ENCODE measurements at regions not wholly inside any gene's neighbourhood (a gene's known extent, or its start where the extent isn't known, plus 50 kb on each side); places are given as distances from the start of the nearest gene placed in this dataset.

GRCh38 chr10:78963074-78964034 lies 105.4 kb upstream of the ZMIZ1 start:
- intact Hi-C loops (cut with micrococcal nuclease) = no loop called here
- no peak for DNase-seq (ENCODE audit: low spot score)
- Mint-ChIP-seq H3K4me3 (no peak overlapping the region), H3K27me3 (ENCODE audit: insufficient read depth) (peaks cover 5% of the 10 kb centered on the region), H3K9me3 (no peaks in the 10 kb centered on the region), H3K4me1 (ENCODE audit: low read depth) (no peaks in the 10 kb centered on the region), H3K36me3 (ENCODE audit: low read depth) (no peaks in the 10 kb centered on the region), H3K27ac (no peak overlapping the region)

GRCh38 chr10:78964274-78964951 lies 104.4 kb upstream of the ZMIZ1 start:
- no peak for DNase-seq (ENCODE audit: low spot score)
- no peaks in the 10 kb centered on the region for H3K9me3 Mint-ChIP-seq
- intact Hi-C loops (cut with micrococcal nuclease) = no loop called here

GRCh38 chr10:78964952-78965633 lies 103.7 kb upstream of the ZMIZ1 start:
- no peak overlapping the region for H3K4me3 Mint-ChIP-seq
- H3K27me3 Mint-ChIP-seq (ENCODE audit: insufficient read depth) = peaks cover 6% of the 10 kb centered on the region
- no peaks in the 10 kb centered on the region for H3K9me3 Mint-ChIP-seq
- no peaks in the 10 kb centered on the region for H3K4me1 Mint-ChIP-seq (ENCODE audit: low read depth)
- no peak for DNase-seq (ENCODE audit: low spot score)
- intact Hi-C loops (cut with micrococcal nuclease) = no loop called here
- H3K36me3 Mint-ChIP-seq (ENCODE audit: low read depth) = no peaks in the 10 kb centered on the region
- no peak overlapping the region for H3K27ac Mint-ChIP-seq

More at GRCh38 chr10:78964274-78964951, 104.4 kb upstream of the ZMIZ1 start:
- H3K27me3 Mint-ChIP-seq (ENCODE audit: insufficient read depth) = peaks cover 5% of the 10 kb centered on the region
- H3K4me3 Mint-ChIP-seq = no peak overlapping the region
- H3K27ac Mint-ChIP-seq = no peak overlapping the region
- H3K36me3 Mint-ChIP-seq (ENCODE audit: low read depth) = no peaks in the 10 kb centered on the region
- H3K4me1 Mint-ChIP-seq (ENCODE audit: low read depth) = no peaks in the 10 kb centered on the region

- intact Hi-C loops (cut with micrococcal nuclease) = no loop called here
- no peak overlapping the region for H3K4me3 Mint-ChIP-seq
- no peaks in the 10 kb centered on the region for H3K9me3 Mint-ChIP-seq
- no peaks in the 10 kb centered on the region for H3K36me3 Mint-ChIP-seq (ENCODE audit: low read depth)
- peaks cover 11% of the 10 kb centered on the region for H3K27me3 Mint-ChIP-seq (ENCODE audit: insufficient read depth)
- no peaks in the 10 kb centered on the region for H3K4me1 Mint-ChIP-seq (ENCODE audit: low read depth)
- H3K27ac Mint-ChIP-seq = no peak overlapping the region
- DNase-seq (ENCODE audit: low spot score) = no peak
Measured at GRCh38 chr10:78966182-78966787, 102.5 kb upstream of the ZMIZ1 start.

- peaks cover 11% of the 10 kb centered on the region for H3K27me3 Mint-ChIP-seq (ENCODE audit: insufficient read depth)
- intact Hi-C loops (cut with micrococcal nuclease) = no loop called here
- H3K4me3 Mint-ChIP-seq = no peak overlapping the region
- DNase-seq (ENCODE audit: low spot score) = no peak
- H3K4me1 Mint-ChIP-seq (ENCODE audit: low read depth) = no peaks in the 10 kb centered on the region
- H3K36me3 Mint-ChIP-seq (ENCODE audit: low read depth) = no peaks in the 10 kb centered on the region
- H3K27ac Mint-ChIP-seq = no peak overlapping the region
- H3K9me3 Mint-ChIP-seq = no peaks in the 10 kb centered on the region
Measured at GRCh38 chr10:78966844-78967488, 101.8 kb upstream of the ZMIZ1 start.

GRCh38 chr10:78968300-78968942 lies 100.3 kb upstream of the ZMIZ1 start:
- no peak for DNase-seq (ENCODE audit: low spot score)
- H3K27me3 Mint-ChIP-seq (ENCODE audit: insufficient read depth) = peaks cover 11% of the 10 kb centered on the region
- H3K4me3 Mint-ChIP-seq = no peak overlapping the region
- H3K36me3 Mint-ChIP-seq (ENCODE audit: low read depth) = no peaks in the 10 kb centered on the region
- peaks cover 6% of the 10 kb centered on the region for H3K4me1 Mint-ChIP-seq (ENCODE audit: low read depth)
- intact Hi-C loops (cut with micrococcal nuclease) = no loop called here
- no peak overlapping the region for H3K27ac Mint-ChIP-seq
- no peaks in the 10 kb centered on the region for H3K9me3 Mint-ChIP-seq

GRCh38 chr10:78968943-78969342 lies 99.8 kb upstream of the ZMIZ1 start:
- H3K27me3 Mint-ChIP-seq (ENCODE audit: insufficient read depth) = peaks cover 11% of the 10 kb centered on the region

GRCh38 chr10:78969719-78970118 lies 99.0 kb upstream of the ZMIZ1 start:
- Mint-ChIP-seq H3K4me3 (no peak overlapping the region), H3K27me3 (ENCODE audit: insufficient read depth) (peaks cover 11% of the 10 kb centered on the region), H3K9me3 (no peaks in the 10 kb centered on the region), H3K27ac (no peak overlapping the region), H3K4me1 (ENCODE audit: low read depth) (peaks cover 13% of the 10 kb centered on the region), H3K36me3 (ENCODE audit: low read depth) (no peaks in the 10 kb centered on the region)
- intact Hi-C loops (cut with micrococcal nuclease) = loop anchor here (5.0 kb wide), 4 partner anchors 58 to 937 kb away; partner anchors contain the start of genes RPS24 and ZCCHC24
- no peak for DNase-seq (ENCODE audit: low spot score)

More at GRCh38 chr10:78968943-78969342, 99.8 kb upstream of the ZMIZ1 start:
- no peaks in the 10 kb centered on the region for H3K36me3 Mint-ChIP-seq (ENCODE audit: low read depth)
- no peak overlapping the region for H3K4me3 Mint-ChIP-seq
- H3K27ac Mint-ChIP-seq = no peak overlapping the region
- no peak for DNase-seq (ENCODE audit: low spot score)
- intact Hi-C loops (cut with micrococcal nuclease) = no loop called here
- H3K9me3 Mint-ChIP-seq = no peaks in the 10 kb centered on the region
- peaks cover 6% of the 10 kb centered on the region for H3K4me1 Mint-ChIP-seq (ENCODE audit: low read depth)

- Mint-ChIP-seq H3K4me3 (no peak overlapping the region), H3K27ac (no peak overlapping the region), H3K4me1 (ENCODE audit: low read depth) (peaks cover 17% of the 10 kb centered on the region), H3K36me3 (ENCODE audit: low read depth) (no peaks in the 10 kb centered on the region), H3K9me3 (no peaks in the 10 kb centered on the region), H3K27me3 (ENCODE audit: insufficient read depth) (peaks cover 11% of the 10 kb centered on the region)
- intact Hi-C loops (cut with micrococcal nuclease) = loop anchor here (5.0 kb wide), 4 partner anchors 57 to 938 kb away; partner anchors contain the start of genes RPS24 and ZCCHC24
- no peak for DNase-seq (ENCODE audit: low spot score)
Measured at GRCh38 chr10:78970261-78970660, 98.5 kb upstream of the ZMIZ1 start.

GRCh38 chr10:78971094-78971682 lies 97.6 kb upstream of the ZMIZ1 start:
- intact Hi-C loops (cut with micrococcal nuclease) = loop anchor here (5.0 kb wide), 4 partner anchors 56 to 939 kb away; partner anchors contain the start of genes RPS24 and ZCCHC24
- DNase-seq (ENCODE audit: low spot score) = no peak
- Mint-ChIP-seq H3K36me3 (ENCODE audit: low read depth) (no peaks in the 10 kb centered on the region), H3K27me3 (ENCODE audit: insufficient read depth) (peaks cover 13% of the 10 kb centered on the region), H3K4me1 (ENCODE audit: low read depth) (peaks cover 26% of the 10 kb centered on the region), H3K27ac (no peak overlapping the region), H3K4me3 (no peak overlapping the region), H3K9me3 (no peaks in the 10 kb centered on the region)

- Mint-ChIP-seq H3K27ac (peak overlapping the region; percentile 81), H3K9me3 (no peaks in the 10 kb centered on the region), H3K4me3 (peak overlapping the region; percentile 45), H3K36me3 (ENCODE audit: low read depth) (no peaks in the 10 kb centered on the region), H3K4me1 (ENCODE audit: low read depth) (peaks cover 33% of the 10 kb centered on the region), H3K27me3 (ENCODE audit: insufficient read depth) (peaks cover 17% of the 10 kb centered on the region)
- intact Hi-C loops (cut with micrococcal nuclease) = loop anchor here (2.0 to 5.0 kb wide), 5 partner anchors 55 to 940 kb away; partner anchors contain the start of genes RPS24 and ZCCHC24
- DNase-seq (ENCODE audit: low spot score) = no peak
Measured at GRCh38 chr10:78972160-78972946, 96.4 kb upstream of the ZMIZ1 start.

All from activated T-helper 1 cell treated with anti-CD3 and anti-CD28 coated beads, Interleukin-12 subunit alpha, Interleukin-12 subunit beta, Interleukin-2, Interleukin-4 antibody, amounts not matched to agents 30 ng/mL and 10 ng/mL and 1 ng/mL, durations not matched to agents 14 hours and 24 hours and 36 hours (primary cell).